Peyer's patch (tissue), 4 donors: ENCODE measurements at regions not wholly inside any gene's neighbourhood (a gene's known extent, or its start where the extent isn't known, plus 50 kb on each side); places are given as distances from the start of the nearest gene placed in this dataset.

Experiments
- POLR2A ChIP-seq, 2 donors: fragments of 450-650 bp; IDR thresholded peaks; one replicate each; pipeline ENCODE4 v1.5.1; 2017; ENCODE audit warnings: antibody characterized with exemption in 2 of 2, mild to moderate bottlenecking in 2 of 2, moderate library complexity in 2 of 2
- TF ChIP-seq, protein P1 (sequence below), 6 experiments: fragments of 450-650 bp in 4 of 6; fragments of 200-600 bp in 2 of 6; sonication (generic) in 1 of 6; IDR thresholded peaks; one replicate each; pipeline ENCODE4 v1.5.1; 2017 to 2019; ENCODE audit warnings: antibody characterized with exemption in 6 of 6, mild to moderate bottlenecking in 3 of 6, moderate library complexity in 1 of 6

DNA sequence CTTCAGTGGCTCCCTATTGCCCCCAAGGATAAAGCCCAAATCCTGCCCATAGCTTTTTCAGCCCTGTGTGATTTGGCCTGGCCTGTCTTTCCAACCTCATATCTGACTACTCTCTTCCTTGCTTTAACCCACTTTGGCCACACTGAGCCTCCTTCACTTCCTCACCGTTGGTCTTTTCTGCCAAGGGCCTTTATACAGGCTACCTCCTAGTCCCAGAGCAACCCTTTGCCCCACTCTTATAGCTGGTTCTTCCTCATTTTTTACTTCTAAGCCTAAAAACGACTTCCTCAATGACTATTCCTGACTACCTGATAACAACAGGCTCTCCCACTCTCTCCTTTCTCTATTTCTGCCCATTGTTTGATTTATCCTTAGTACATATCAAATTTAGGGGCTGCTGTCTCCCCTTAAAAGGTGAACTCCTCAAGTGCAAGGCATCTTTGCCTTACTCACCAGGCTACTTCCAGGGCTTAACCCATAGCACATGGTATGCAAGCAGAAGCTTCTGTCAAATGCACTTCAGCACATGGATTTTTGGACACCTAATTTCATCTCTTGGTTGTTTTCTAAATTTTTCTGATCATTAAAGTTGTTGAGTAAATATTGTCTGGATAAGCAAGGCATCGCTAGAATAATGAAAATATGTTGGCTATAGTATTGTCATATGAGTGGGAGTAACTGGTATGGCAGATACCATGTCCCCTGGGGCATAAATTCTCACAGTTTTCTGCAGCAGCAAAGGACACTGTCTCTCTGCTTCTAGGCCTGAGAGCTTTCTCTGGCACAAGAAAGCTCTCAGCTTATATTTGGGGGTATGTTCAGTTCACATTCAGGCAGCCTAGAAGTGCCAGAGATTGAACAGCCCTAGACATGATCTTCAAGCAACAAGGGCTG is 201.5 kb upstream of the GPR26 start:
- TF ChIP-seq, protein P1, sequence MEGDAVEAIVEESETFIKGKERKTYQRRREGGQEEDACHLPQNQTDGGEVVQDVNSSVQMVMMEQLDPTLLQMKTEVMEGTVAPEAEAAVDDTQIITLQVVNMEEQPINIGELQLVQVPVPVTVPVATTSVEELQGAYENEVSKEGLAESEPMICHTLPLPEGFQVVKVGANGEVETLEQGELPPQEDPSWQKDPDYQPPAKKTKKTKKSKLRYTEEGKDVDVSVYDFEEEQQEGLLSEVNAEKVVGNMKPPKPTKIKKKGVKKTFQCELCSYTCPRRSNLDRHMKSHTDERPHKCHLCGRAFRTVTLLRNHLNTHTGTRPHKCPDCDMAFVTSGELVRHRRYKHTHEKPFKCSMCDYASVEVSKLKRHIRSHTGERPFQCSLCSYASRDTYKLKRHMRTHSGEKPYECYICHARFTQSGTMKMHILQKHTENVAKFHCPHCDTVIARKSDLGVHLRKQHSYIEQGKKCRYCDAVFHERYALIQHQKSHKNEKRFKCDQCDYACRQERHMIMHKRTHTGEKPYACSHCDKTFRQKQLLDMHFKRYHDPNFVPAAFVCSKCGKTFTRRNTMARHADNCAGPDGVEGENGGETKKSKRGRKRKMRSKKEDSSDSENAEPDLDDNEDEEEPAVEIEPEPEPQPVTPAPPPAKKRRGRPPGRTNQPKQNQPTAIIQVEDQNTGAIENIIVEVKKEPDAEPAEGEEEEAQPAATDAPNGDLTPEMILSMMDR (IDR thresholded peaks at IDR 0.05), result no peak
- TF ChIP-seq POLR2A (IDR thresholded peaks at IDR 0.05), result no peak
